Thymus (tissue), 11 donors: ENCODE measurements at regions not wholly inside any gene's neighbourhood (a gene's known extent, or its start where the extent isn't known, plus 50 kb on each side); places are given as distances from the start of the nearest gene placed in this dataset.

Source experiments
- DNase-seq, 9 donors: peaks; one replicate each; pipeline ENCODE4 v3.0.0-alpha.2; 2013; ENCODE audit warnings: low spot score in 9 of 9, low read depth in 6 of 9, missing footprints in 1 of 9
- H3K27ac ChIP-seq, 2 donors: one replicate each; pipeline ENCODE4 v1.5.1; 2013; ENCODE audit warnings: control low read depth in 1 of 2, low read depth in 1 of 2, low read length in 1 of 2, mild to moderate bottlenecking in 1 of 2, moderate library complexity in 1 of 2
- H3K27me3 ChIP-seq, 2 donors: one replicate each; pipeline ENCODE4 v1.5.1; 2013; ENCODE audit warnings: low read length in 1 of 2; ENCODE audit not compliant: control insufficient read depth in 2 of 2, insufficient read depth in 1 of 2
- H3K36me3 ChIP-seq, 2 donors: one replicate each; pipeline ENCODE4 v1.5.1; 2013; ENCODE audit warnings: low read length in 1 of 2, mild to moderate bottlenecking in 1 of 2, moderate library complexity in 1 of 2; ENCODE audit not compliant: control insufficient read depth in 2 of 2, insufficient read depth in 2 of 2
- H3K4me1 ChIP-seq, 2 donors: one replicate each; pipeline ENCODE4 v1.5.1; 2013; ENCODE audit warnings: low read length in 2 of 2; ENCODE audit not compliant: control insufficient read depth in 2 of 2, insufficient read depth in 2 of 2
- H3K4me3 ChIP-seq, 2 donors: one replicate each; pipeline ENCODE4 v1.5.1; 2013; ENCODE audit warnings: low read length in 2 of 2, control low read depth in 1 of 2, mild to moderate bottlenecking in 1 of 2
- H3K9me3 ChIP-seq, 2 donors: one replicate each; pipeline ENCODE4 v1.5.1; 2013; ENCODE audit warnings: low read length in 1 of 2, mild to moderate bottlenecking in 1 of 2; ENCODE audit not compliant: control insufficient read depth in 2 of 2, insufficient read depth in 1 of 2
- WGBS: extraction: QIAGEN DNeasy Blood & Tissue Kit; methylation state at CpG from one replicate; pipeline ENCODE4 v1.1.7; 2013; 5-methylcytosine and 5-hydroxymethylcytosine counted together
- donor health status: healthy.

DNA sequence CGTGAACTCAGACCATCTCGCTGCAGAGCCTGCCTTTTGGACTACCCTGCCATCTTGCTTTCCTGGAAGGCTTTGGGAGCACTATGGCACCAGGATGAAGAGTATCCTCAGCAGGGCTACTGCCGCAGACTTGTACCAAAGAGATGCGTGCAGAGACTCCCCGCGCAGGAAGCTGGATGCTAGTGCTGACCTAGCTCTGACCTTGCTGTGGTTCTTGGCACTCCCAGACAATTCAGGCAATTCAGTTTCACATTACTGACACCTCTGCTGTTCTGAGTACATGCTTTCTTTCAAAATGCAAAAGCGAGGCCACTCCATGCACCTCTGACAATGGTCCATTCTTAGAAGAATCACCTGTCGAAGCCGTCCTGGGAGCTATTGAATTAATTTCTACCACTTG is 251.5 kb upstream of the MEX3C start:
- Histone ChIP-seq H3K4me1 (no peaks in the 10 kb centered on the region), H3K27me3 (no peaks in the 10 kb centered on the region), H3K9me3 (no peaks in the 10 kb centered on the region), H3K27ac (no peak overlapping the region), H3K4me3 (no peak overlapping the region), H3K36me3 (no peaks in the 10 kb centered on the region)
- no peak for DNase-seq
- 93% methylated on average over 9 of the region's 9 CpGs for WGBS

DNA sequence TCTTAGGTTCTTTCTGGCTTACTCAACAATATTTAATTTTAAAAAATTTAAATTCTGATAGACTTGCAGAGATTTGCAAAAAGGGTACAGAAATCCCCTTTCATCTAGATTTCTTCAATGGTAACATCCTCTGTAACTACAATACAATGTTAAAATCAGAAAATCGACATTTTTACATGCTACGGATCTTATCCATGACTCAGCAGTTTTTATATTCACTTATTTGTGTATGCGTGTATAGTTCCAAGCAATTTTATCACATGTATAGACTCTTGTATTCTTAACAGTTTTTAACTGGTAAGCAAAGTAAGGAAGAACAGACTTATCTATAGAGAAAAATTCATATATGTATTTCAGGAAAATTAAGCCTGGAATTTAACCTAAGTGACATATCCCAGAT is 256.1 kb upstream of the MEX3C start:
- no peaks in the 10 kb centered on the region for H3K36me3 ChIP-seq
- no peak overlapping the region for H3K4me3 ChIP-seq
- WGBS, result 92% methylated on average over 3 of the region's 3 CpGs
- DNase-seq, result no peak
- H3K4me1 ChIP-seq, result no peaks in the 10 kb centered on the region
- H3K9me3 ChIP-seq, result no peaks in the 10 kb centered on the region
- H3K27me3 ChIP-seq, result no peaks in the 10 kb centered on the region
- no peak overlapping the region for H3K27ac ChIP-seq

- no peaks in the 10 kb centered on the region for H3K27me3 ChIP-seq
- no peaks in the 10 kb centered on the region for H3K36me3 ChIP-seq
- no peaks in the 10 kb centered on the region for H3K4me1 ChIP-seq
- no peak overlapping the region for H3K27ac ChIP-seq
- no peaks in the 10 kb centered on the region for H3K9me3 ChIP-seq
- DNase-seq, result no peak
- H3K4me3 ChIP-seq, result no peak overlapping the region
- WGBS, result 99% methylated on average over 1 of the region's 1 CpG
Observed at GRCh38 chr18:51458861-51459260, 261.4 kb upstream of the MEX3C start.

GRCh38 chr18:51461956-51462355 is 264.5 kb upstream of the MEX3C start:
- no peaks in the 10 kb centered on the region for H3K4me1 ChIP-seq
- DNase-seq, result no peak
- no peak overlapping the region for H3K4me3 ChIP-seq
- H3K27ac ChIP-seq, result no peak overlapping the region
- WGBS, result 100% methylated on average over 1 of the region's 1 CpG
- H3K9me3 ChIP-seq, result no peaks in the 10 kb centered on the region
- H3K36me3 ChIP-seq, result no peaks in the 10 kb centered on the region
- H3K27me3 ChIP-seq, result no peaks in the 10 kb centered on the region

DNA sequence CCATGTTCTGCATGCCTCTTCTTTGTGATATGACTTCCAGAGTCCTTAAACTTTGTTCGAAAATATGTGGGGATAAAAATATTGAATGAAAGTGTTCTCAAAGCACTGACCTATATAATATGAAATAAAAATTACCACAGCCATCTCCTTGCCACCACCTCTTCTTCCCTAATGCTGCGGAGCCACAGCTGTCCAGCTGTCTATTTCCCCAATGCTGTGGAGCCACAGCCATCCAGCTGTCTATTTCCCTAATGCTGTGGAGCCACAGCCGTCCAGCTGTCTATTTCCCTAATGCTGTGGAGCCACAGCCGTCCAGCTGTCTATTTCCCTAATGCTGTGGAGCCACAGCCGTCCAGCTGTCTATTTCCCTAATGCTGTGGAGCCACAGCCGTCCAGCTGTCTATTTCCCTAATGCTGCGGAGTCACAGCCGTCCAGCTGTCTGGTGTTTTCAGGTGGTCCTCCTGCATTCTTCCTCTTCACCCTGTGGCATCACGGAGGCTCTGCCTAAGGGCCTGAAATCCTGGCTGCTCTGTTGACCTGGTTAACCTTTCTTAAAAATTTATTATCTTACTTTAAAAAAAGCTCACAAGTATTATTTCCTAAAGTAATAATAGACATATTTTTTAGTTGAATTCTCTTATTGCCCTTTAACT is 266.1 kb upstream of the MEX3C start:
- Histone ChIP-seq H3K4me1 (no peaks in the 10 kb centered on the region), H3K36me3 (no peaks in the 10 kb centered on the region), H3K9me3 (no peaks in the 10 kb centered on the region), H3K4me3 (no peak overlapping the region), H3K27me3 (no peaks in the 10 kb centered on the region), H3K27ac (no peak overlapping the region)
- DNase-seq, result no peak
- WGBS, result 87% methylated on average over 8 of the region's 9 CpGs

- no peak overlapping the region for H3K27ac ChIP-seq
- no peak for DNase-seq
- WGBS, result 90% methylated on average over 6 of the region's 6 CpGs
- H3K4me3 ChIP-seq, result no peak overlapping the region
- H3K9me3 ChIP-seq, result no peaks in the 10 kb centered on the region
- no peaks in the 10 kb centered on the region for H3K36me3 ChIP-seq
- H3K27me3 ChIP-seq, result no peaks in the 10 kb centered on the region
- H3K4me1 ChIP-seq, result no peaks in the 10 kb centered on the region
Observed at GRCh38 chr18:51478908-51479307, 281.4 kb upstream of the MEX3C start.

DNA sequence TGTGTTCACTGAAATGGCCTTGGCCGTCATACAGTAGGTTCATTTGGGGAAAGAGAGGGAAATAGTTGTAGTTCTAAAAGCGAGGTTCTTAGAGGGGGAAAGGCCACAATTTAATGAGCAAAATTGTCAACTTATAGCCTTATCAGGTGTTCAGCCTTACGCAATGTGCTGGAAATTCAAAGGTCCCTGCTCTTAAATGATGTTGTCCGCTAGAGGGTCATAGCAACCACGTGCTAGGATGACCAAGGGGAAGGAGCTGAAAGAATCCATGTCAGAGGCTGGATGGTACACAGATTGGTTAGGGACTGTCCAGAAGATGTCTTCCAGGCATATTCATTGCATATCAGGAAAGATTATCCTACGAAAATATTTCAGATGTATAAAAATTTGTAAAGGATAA is 282.3 kb upstream of the MEX3C start:
- Histone ChIP-seq H3K27me3 (no peaks in the 10 kb centered on the region), H3K4me1 (no peaks in the 10 kb centered on the region), H3K36me3 (no peaks in the 10 kb centered on the region), H3K4me3 (no peak overlapping the region), H3K9me3 (no peaks in the 10 kb centered on the region), H3K27ac (no peak overlapping the region)
- no peak for DNase-seq
- 91% methylated on average over 6 of the region's 6 CpGs for WGBS

DNA sequence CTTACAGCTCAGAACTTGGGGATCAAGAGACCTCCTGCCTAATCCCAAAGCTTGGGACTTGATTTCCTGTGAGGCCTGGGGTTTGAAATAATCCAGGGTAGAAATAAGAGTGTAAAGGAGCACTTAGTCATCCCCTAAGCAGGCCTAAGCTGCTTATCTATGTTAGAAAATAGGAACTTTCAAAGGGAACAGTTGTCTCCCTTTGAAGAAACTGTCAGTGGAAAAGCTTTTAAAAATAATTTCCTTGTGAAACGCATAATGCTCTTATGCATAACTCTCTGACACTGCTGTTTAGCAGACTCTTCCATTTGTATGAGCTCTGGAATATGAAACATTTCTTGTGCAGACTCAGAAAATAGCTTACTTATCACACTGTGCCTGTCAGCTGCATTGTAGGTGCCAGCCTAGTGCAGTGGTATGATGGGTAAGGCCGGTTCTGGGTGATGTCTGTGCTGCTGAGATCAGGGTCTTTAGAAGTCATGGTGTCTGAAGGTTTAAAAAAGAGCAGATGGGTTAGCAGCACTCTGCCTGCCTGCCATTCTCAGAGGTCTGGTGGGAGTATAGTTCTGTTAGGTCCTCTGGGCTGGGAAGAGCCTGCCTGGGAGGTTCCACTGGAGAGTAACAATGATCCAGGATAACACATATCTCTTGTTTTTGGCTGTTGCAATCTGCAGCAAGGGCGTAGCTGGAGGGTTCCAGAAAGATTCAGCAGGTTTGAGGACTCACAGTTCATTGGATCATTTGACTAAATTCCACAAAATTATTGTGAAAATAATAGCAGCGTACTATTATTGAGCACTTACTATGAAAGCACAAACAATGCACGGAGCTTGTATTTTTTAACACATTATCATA is 283.2 kb upstream of the MEX3C start:
- Histone ChIP-seq H3K4me1 (no peaks in the 10 kb centered on the region), H3K36me3 (no peaks in the 10 kb centered on the region), H3K27me3 (no peaks in the 10 kb centered on the region), H3K9me3 (no peaks in the 10 kb centered on the region), H3K4me3 (no peak overlapping the region), H3K27ac (no peak overlapping the region)
- WGBS, result 93% methylated on average over 5 of the region's 5 CpGs
- no peak for DNase-seq

GRCh38 chr18:51486735-51487366 is 289.4 kb upstream of the MEX3C start:
- 91% methylated on average over 6 of the region's 6 CpGs for WGBS
- no peak for DNase-seq
- no peak overlapping the region for H3K27ac ChIP-seq
- no peaks in the 10 kb centered on the region for H3K27me3 ChIP-seq
- H3K4me3 ChIP-seq, result no peak overlapping the region
- no peaks in the 10 kb centered on the region for H3K4me1 ChIP-seq
- H3K36me3 ChIP-seq, result no peaks in the 10 kb centered on the region
- no peaks in the 10 kb centered on the region for H3K9me3 ChIP-seq
